ENCODE measurements at regions not wholly inside any gene's neighbourhood (a gene's known extent, or its start where the extent isn't known, plus 50 kb on each side); places are given as distances from the start of the nearest gene placed in this dataset.
"Not testable (repeated sequence)": the region's sequence is repeated elsewhere in the genome, so short reads cannot be mapped to it uniquely, and the experiment has no call there.

DNA sequence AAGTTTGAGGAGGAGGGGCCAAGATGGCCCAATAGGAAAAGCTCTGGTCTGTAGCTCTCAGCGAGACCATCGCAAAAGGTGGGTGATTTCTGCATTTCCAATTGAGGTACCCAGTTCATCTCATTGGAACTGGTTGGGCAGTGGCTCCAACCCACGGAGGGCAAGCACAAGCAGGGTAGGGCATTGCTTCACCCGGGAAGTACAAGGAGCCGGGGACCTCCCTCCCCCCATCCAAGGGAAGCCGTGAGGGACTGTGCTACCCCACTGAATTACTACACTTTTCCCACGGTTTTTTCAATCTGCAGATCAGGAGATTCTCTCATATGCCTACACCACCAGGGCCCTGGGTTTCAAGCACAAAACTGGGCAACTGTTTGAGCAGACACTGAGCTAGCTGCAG lies 58.0 kb upstream of the EFCAB3 start:
- Mint-ChIP-seq H3K36me3 (ENCODE audit: insufficient read depth in 2 of 2) (no peaks in the 10 kb centered on the region), H3K9me3 (no peaks in the 10 kb centered on the region), H3K4me1 (ENCODE audit: low read depth) (no peaks in the 10 kb centered on the region), H3K27me3 (ENCODE audit: low read depth) (peaks cover 15% of the 10 kb centered on the region), H3K27ac (no peak overlapping the region), H3K4me3 (no peak overlapping the region)
- no peak for ATAC-seq (replicated peaks in 1 of 2)
- no peak for DNase-seq

DNA sequence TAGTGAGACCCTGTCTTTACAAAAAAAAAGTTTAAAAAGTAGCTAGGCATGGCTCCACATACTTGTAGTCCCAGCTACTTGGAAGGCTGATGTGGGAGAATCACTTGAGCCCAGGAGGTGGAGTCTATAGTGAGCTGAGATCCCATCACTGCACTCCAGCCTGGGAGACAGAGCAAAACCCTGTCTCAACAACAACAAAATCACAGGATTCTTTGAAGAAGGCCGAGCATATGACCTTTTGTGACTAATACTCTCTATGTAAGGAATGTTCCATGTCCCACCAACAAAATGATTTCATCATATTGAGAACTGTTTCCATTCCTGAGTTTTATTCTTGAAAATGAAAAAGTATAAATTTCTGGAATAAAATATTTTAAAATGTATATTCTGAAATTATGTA lies 58.9 kb upstream of the EFCAB3 start:
- Mint-ChIP-seq H3K27me3 (ENCODE audit: low read depth) (peaks cover 19% of the 10 kb centered on the region), H3K9me3 (no peaks in the 10 kb centered on the region), H3K36me3 (ENCODE audit: insufficient read depth in 2 of 2) (no peaks in the 10 kb centered on the region), H3K27ac (no peak overlapping the region), H3K4me3 (no peak overlapping the region), H3K4me1 (ENCODE audit: low read depth) (no peaks in the 10 kb centered on the region)
- no peak for ATAC-seq (replicated peaks in 1 of 2)
- no peak for DNase-seq

DNA sequence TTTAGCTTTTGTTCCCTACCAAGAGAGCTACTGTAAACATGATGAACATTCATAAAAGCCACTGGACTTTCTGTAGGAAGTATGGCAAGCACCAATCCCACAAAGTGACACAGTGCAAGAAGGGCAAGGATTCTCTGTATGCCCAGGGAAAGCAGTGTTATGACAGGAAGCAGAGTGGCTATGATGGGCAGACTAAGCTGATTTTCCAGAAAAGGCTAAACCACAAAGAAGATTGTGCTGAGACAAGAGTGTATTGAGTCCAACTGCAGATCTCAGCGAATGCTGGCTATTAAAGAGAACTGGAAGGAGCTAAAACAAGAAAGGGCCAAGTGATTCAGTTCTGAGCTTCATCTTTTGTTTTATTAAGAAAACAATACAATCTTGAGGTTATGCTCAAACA lies 60.5 kb upstream of the EFCAB3 start:
- Mint-ChIP-seq H3K27ac (no peak overlapping the region), H3K36me3 (ENCODE audit: insufficient read depth in 2 of 2) (no peaks in the 10 kb centered on the region), H3K4me3 (no peak overlapping the region), H3K9me3 (no peaks in the 10 kb centered on the region), H3K4me1 (ENCODE audit: low read depth) (no peaks in the 10 kb centered on the region), H3K27me3 (ENCODE audit: low read depth) (peaks cover 30% of the 10 kb centered on the region)
- ATAC-seq (replicated peaks in 1 of 2) (no peak), DNase-seq (no peak)

DNA sequence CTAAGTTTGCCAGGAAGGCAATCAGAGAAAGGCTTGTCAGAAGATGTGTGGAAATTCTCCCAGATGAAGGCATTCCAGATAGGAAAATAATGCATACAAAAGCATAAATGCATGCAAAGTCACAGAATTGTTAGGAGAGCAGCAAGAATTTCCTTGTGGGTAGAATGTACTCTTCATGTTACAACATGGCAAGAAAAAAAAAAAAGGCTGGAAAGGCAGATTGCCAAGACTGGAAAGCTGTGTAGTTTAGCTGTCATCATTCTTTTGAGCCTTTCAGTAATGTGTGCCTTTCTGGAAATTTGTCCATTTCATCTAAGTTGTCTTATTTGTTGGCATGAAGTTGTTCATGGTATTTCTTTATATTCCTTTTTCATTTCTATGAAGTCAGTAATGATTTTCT lies 71.0 kb upstream of the EFCAB3 start:
- Mint-ChIP-seq H3K27me3 (ENCODE audit: low read depth) (peaks cover 43% of the 10 kb centered on the region), H3K4me3 (no peak overlapping the region), H3K4me1 (ENCODE audit: low read depth) (no peaks in the 10 kb centered on the region), H3K36me3 (ENCODE audit: insufficient read depth in 2 of 2) (no peaks in the 10 kb centered on the region), H3K9me3 (peaks cover 0 to 4% of the 10 kb centered on the region in 2 donors), H3K27ac (no peak overlapping the region)
- DNase-seq = no peak
- no peak for ATAC-seq (replicated peaks in 1 of 2)

DNA sequence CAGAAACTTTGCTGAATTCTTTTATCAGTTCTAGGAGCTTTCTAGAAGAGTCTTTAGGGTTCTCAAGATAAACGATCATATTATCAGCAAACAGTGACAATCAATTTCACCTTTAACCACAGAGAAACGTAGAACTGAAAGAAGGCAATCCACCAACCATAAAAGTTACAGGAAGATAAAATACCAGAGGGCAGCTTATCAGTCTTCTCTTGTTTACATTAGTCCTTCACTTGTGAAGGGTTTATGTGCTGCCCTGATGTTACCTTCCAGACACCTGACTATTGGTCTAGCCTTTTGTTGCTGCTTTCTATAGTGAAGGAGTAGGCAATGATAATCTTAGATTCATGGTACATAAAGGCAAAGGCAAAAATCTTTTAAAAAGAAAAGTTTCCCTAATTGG lies 73.2 kb upstream of the EFCAB3 start:
- Mint-ChIP-seq H3K36me3 (ENCODE audit: insufficient read depth in 2 of 2) (no peaks in the 10 kb centered on the region), H3K27me3 (ENCODE audit: low read depth) (peaks cover 48% of the 10 kb centered on the region), H3K9me3 (peaks cover 0 to 4% of the 10 kb centered on the region in 2 donors), H3K27ac (no peak overlapping the region), H3K4me3 (no peak overlapping the region), H3K4me1 (ENCODE audit: low read depth) (no peaks in the 10 kb centered on the region)
- no peak for ATAC-seq (replicated peaks in 1 of 2)
- DNase-seq = no peak

DNA sequence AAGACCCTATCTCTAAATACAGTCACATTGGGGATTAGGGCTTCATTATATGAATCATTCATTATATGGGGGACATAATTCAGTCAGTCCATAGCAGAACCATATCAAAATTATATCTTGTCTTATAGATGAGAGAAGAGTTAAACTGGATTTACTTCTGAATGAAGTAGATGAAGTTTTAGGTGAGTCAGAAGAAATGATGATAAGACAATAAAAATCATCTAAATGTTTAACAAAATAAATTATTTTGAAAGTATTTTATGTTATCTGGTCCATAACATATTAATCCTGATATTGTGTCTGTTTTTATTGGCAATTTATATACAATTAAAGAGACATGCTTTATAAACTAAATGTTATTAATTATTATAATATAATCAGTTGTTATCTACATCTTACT lies 76.9 kb upstream of the EFCAB3 start:
- no peaks in the 10 kb centered on the region for H3K36me3 Mint-ChIP-seq (ENCODE audit: insufficient read depth in 2 of 2)
- H3K9me3 Mint-ChIP-seq = peaks cover 2 to 5% of the 10 kb centered on the region in 2 donors
- DNase-seq = no peak
- no peak for ATAC-seq (replicated peaks in 1 of 2)
- H3K27me3 Mint-ChIP-seq (ENCODE audit: low read depth) = peaks cover 47% of the 10 kb centered on the region
- no peak overlapping the region for H3K27ac Mint-ChIP-seq
- no peak overlapping the region for H3K4me3 Mint-ChIP-seq
- H3K4me1 Mint-ChIP-seq (ENCODE audit: low read depth) = no peaks in the 10 kb centered on the region

DNA sequence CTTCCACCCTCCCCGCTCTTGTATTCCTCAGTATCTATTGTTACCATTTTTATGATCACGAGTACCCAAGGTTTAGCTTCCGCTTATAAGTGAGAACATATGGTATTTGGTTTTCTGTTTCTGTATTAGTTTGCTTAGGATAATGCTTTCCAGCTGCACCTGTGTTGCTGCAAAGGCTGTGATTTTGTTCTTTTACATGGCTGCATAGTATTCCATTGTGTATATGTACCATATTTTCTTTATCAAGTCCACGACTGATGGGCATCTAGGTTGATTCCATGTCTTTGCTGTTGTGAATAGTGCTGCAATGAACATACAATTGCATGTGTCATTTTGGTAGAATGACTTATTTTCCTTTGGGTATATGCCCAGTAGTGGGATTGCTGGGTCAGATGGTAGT lies 79.7 kb upstream of the EFCAB3 start:
- Mint-ChIP-seq H3K27me3 (ENCODE audit: low read depth) (peaks cover 23% of the 10 kb centered on the region), H3K4me1 (ENCODE audit: low read depth) (no peaks in the 10 kb centered on the region), H3K4me3 (no peak overlapping the region), H3K36me3 (ENCODE audit: insufficient read depth in 2 of 2) (no peaks in the 10 kb centered on the region), H3K27ac (no peak overlapping the region), H3K9me3 (peaks cover 2 to 5% of the 10 kb centered on the region in 2 donors)
- ATAC-seq (replicated peaks in 1 of 2) (no peak), DNase-seq (no peak)

DNA sequence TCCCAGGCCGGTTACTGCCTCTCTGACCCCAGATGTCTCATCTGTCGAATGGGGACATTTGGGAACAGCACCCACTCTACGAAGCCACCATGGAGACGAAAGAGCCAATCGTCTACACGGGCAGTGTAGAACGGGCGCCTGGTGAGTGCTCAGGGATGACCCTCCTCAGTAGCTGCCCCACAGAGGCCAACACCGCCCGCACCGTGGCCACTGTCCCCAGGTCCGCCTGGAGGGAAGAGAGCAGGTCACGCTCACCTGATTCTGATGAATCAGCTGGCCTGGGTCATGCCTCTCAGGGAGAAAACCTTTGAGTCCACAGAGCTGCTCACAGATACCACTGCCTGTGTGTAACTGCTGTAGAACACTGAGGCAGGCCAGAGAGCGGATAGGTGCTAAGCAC lies 105.1 kb upstream of the EFCAB3 start:
- H3K9me3 Mint-ChIP-seq; H3K27ac Mint-ChIP-seq; H3K36me3 Mint-ChIP-seq (ENCODE audit: insufficient read depth in 2 of 2); H3K4me1 Mint-ChIP-seq (ENCODE audit: low read depth); H3K4me3 Mint-ChIP-seq; DNase-seq; H3K27me3 Mint-ChIP-seq (ENCODE audit: low read depth); ATAC-seq (replicated peaks in 1 of 2): not testable (repeated sequence)

DNA sequence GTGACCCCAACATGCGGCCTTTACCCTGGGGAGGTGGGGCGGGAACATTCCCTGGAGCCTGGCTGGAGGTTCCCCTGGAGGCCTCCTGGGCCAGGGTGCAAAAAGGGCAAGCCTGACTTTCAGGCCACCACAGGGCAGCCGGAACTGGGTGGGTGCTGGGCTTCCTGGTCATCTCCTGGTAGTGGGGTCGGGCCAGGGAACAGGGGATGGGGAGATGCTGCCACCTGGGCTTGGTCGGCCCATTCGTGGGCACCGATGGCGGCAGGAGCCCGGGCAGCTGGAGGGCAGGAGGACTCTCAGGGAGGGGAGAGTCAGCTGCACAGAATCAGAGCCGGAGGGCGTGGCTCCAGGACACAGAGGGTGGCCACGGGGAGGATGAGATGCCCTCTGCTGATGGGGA lies 112.0 kb upstream of the EFCAB3 start:
- not testable (repeated sequence) for H3K27ac Mint-ChIP-seq; H3K27me3 Mint-ChIP-seq (ENCODE audit: low read depth); H3K4me1 Mint-ChIP-seq (ENCODE audit: low read depth); ATAC-seq (replicated peaks in 1 of 2); H3K4me3 Mint-ChIP-seq; DNase-seq; H3K36me3 Mint-ChIP-seq (ENCODE audit: insufficient read depth in 2 of 2); H3K9me3 Mint-ChIP-seq

DNA sequence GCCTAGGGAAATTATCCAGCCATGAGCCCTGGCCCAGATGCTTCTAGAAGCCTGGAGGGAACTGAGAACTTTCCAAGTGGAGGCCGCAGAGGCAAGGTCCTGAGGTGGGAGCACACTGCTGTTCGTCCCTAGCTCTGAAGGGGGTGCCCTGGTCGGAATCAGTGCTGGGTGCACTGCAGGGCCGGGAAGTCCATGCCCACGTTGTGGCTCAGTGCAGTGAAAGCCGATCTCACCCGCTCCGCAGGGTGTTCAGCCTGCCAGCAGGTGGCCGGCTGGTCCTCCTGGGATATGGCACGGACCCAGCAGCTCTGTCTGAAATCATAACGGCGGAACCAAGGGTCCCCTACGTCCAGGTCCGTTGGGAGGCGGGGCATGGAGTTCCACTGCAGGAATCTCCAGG lies 115.4 kb upstream of the EFCAB3 start:
- not testable (repeated sequence) for H3K9me3 Mint-ChIP-seq; H3K36me3 Mint-ChIP-seq (ENCODE audit: insufficient read depth in 2 of 2); DNase-seq; H3K27ac Mint-ChIP-seq; H3K27me3 Mint-ChIP-seq (ENCODE audit: low read depth); ATAC-seq (replicated peaks in 1 of 2); H3K4me3 Mint-ChIP-seq; H3K4me1 Mint-ChIP-seq (ENCODE audit: low read depth)

DNA sequence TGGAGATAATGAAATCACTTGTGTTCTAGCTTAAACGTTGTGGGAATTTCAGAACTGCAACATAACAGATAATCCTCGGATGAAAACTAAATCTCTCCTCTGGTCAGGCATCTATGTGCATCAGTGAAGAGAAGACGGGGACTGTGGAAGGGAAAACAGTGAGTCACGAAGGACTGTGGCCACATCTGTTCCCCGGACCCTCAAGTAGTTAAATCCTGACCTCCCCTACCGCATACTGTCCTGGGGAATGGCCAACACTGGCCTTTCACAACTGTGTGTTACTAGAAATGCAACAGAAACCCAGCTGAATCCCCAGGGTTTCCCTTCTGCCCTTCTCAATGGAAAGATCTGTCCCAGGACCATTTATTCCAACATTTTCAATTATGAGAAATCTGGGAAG lies 124.6 kb upstream of the EFCAB3 start:
- H3K4me1 Mint-ChIP-seq (ENCODE audit: low read depth); H3K36me3 Mint-ChIP-seq (ENCODE audit: insufficient read depth in 2 of 2); H3K9me3 Mint-ChIP-seq; H3K27ac Mint-ChIP-seq; H3K27me3 Mint-ChIP-seq (ENCODE audit: low read depth); H3K4me3 Mint-ChIP-seq; ATAC-seq (replicated peaks in 1 of 2); DNase-seq: not testable (repeated sequence)

DNA sequence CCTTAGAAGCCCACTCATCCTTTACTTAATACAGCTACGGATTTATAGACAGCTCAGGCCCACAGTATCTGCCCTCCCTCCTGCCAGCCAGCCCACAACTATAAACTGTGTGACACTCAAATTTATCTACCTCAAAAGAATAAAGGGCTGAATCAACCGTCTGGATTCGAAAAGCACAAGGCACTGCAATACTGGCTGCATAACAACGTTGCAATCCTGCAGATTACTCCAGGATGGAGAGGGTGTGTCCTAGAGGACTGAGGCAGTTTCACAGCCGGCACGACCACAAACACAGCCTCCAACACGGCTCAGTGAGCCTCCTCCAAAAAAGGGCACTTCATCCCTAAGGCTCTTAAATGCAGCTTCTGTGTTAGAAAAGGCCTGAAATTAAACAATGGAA lies 138.3 kb upstream of the EFCAB3 start:
- peaks cover 18% of the 10 kb centered on the region for H3K27me3 Mint-ChIP-seq (ENCODE audit: low read depth)
- not testable (repeated sequence) for ATAC-seq (replicated peaks in 1 of 2); DNase-seq; H3K27ac Mint-ChIP-seq; H3K4me3 Mint-ChIP-seq; H3K9me3 Mint-ChIP-seq; H3K4me1 Mint-ChIP-seq (ENCODE audit: low read depth); H3K36me3 Mint-ChIP-seq (ENCODE audit: insufficient read depth in 2 of 2)

DNA sequence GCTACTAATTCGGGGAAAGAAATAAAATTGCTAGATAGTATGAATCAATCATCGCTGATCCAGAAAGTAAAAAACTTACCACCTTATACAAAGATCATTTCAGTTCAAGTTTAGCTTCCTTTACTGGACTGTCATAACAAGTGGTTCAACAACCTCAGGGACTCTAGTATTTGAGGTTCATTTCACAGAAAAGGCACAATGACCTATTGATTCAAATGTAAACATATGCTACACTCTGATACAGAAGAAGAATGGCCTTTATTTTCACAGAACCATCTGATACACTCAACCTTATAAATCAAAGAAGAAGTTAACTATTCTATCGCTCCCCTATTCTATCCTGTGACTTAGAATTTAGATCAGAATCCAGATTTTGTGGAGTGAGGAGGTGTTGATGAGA lies 140.8 kb upstream of the EFCAB3 start:
- not testable (repeated sequence) for H3K4me3 Mint-ChIP-seq; DNase-seq; H3K36me3 Mint-ChIP-seq (ENCODE audit: insufficient read depth in 2 of 2); H3K4me1 Mint-ChIP-seq (ENCODE audit: low read depth); ATAC-seq (replicated peaks in 1 of 2); H3K27ac Mint-ChIP-seq; H3K9me3 Mint-ChIP-seq
- H3K27me3 Mint-ChIP-seq (ENCODE audit: low read depth) = peaks cover 18% of the 10 kb centered on the region

DNA sequence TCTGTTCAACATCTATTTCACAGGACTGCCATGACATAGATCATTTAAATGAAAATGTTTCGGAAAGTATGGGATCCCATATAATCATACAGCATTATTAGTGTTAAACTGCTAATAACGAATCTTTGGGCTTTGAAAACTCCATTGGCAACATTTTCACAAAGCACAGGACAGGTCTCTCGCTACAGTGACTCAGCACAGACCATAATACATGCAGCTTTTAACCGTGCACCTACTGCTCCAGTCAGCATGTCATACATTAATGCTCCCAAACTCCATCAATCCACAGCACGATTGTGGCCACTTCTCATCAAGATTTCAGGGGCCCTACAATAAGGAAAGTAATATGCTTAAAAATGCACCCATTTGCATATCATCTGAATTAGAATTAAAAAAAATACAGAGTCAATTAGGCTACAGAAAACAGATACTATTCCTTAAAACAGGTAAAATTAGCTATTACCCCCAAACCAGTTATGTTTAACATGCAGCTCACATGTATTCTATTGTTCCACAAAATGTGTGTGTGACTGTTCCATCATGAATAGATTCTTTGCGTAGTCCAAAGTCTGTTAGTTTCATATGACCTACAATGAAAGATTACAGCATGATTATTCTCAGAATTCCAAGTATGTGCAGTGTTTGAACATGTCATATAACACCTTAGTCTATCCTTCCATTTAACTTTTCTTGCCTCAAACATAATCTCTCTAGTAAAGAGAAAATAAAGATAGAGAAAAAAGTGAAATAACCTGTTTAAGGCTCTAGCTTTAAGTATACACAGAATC lies 141.6 kb upstream of the EFCAB3 start:
- H3K36me3 Mint-ChIP-seq (ENCODE audit: insufficient read depth in 2 of 2); ATAC-seq (replicated peaks in 1 of 2): not testable (repeated sequence)

More for the DNA sequence above, 141.6 kb upstream of the EFCAB3 start:
- DNase-seq; H3K4me3 Mint-ChIP-seq; H3K27ac Mint-ChIP-seq; H3K9me3 Mint-ChIP-seq; H3K4me1 Mint-ChIP-seq (ENCODE audit: low read depth): not testable (repeated sequence)
- H3K27me3 Mint-ChIP-seq (ENCODE audit: low read depth) = peaks cover 21% of the 10 kb centered on the region

All from activated T-cell treated with anti-CD3 and anti-CD28 coated beads, Interleukin-2, amount 50 U/mL, for 72 hours (primary cell).